Adipocyte (in vitro differentiated cells): ENCODE measurements at regions not wholly inside any gene's neighbourhood (a gene's known extent, or its start where the extent isn't known, plus 50 kb on each side); places are given as distances from the start of the nearest gene placed in this dataset.
A peak's percentile ranks its signal among the peaks of the same experiment; 100 is the strongest.

Source experiments
- DNase-seq: peaks from one replicate; pipeline ENCODE4 v3.0.0-alpha.2; 2015; ENCODE audit warnings: low read depth
- H3K27me3 ChIP-seq: replicated peaks from 2 replicates; pipeline ENCODE4 v1.7.0; 2013; ENCODE audit warnings: mild to moderate bottlenecking, low read length, moderate library complexity; ENCODE audit not compliant: control insufficient read depth, insufficient read depth
- H3K36me3 ChIP-seq: 2 replicates; pipeline ENCODE4 v1.7.0; 2013; ENCODE audit warnings: low read length, mild to moderate bottlenecking, moderate library complexity; ENCODE audit not compliant: control insufficient read depth, insufficient read depth, severe bottlenecking
- H3K4me1 ChIP-seq: 2 replicates; pipeline ENCODE4 v1.7.0; 2013; ENCODE audit warnings: mild to moderate bottlenecking, low read length, moderate library complexity; ENCODE audit not compliant: control insufficient read depth, insufficient read depth
- H3K4me3 ChIP-seq: 2 replicates; pipeline ENCODE4 v1.7.0; 2013; ENCODE audit warnings: mild to moderate bottlenecking, low read length, moderate library complexity
- H3K9ac ChIP-seq: 2 replicates; pipeline ENCODE4 v1.7.0; 2013; ENCODE audit warnings: mild to moderate bottlenecking, low read length, moderate library complexity
- H3K9me3 ChIP-seq: 2 replicates; pipeline ENCODE4 v1.7.0; 2013; ENCODE audit warnings: mild to moderate bottlenecking, low read length, moderate library complexity; ENCODE audit not compliant: control insufficient read depth

DNA sequence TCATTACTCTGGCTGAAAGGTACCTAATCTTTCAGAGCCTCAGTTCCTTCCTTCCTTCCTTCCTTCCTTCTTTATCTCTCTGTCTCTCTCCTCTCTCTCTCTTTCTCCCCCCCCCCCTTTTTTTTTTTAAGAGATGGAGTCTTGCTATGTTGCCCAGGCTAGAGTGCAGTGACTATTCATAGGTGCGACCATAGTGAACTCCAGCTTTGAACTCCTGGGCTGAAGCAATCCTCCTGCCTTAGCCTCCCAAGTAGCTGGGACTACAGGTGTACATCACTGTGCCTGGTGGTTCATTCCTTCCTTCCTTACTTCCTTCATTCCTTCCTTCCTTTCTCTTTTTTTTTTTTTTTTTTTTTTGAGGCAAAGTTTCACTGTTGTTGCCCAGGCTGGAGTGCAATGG is 64.3 kb upstream of the MAP4K3 start:
- H3K4me1 ChIP-seq = peaks cover 62% of the 10 kb centered on the region
- no peak for DNase-seq

DNA sequence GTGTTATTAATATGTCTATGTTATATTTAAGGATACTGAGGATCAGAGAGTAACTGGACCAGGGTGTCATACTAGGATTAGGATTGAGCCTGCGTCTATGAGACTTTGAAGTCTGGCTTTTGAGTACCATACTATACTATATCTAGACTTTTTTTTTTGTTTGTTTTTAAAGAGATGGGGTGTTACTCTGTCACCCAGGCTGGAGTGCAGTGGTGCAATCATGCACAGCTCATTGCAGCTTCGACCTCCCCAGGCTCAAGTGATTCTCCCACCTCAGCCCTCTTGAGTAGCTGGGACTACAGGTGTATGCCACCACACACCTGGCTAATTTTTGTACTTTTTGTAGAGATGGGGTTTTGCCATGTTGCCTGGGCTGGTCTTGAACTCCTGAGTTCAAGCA is 66.2 kb upstream of the MAP4K3 start:
- DNase-seq = no peak
- H3K36me3 ChIP-seq = no peaks in the 10 kb centered on the region
- no peak overlapping the region for H3K4me3 ChIP-seq
- H3K9me3 ChIP-seq = no peaks in the 10 kb centered on the region
- H3K4me1 ChIP-seq = peaks cover 63% of the 10 kb centered on the region
- no peaks in the 10 kb centered on the region for H3K27me3 ChIP-seq
- H3K9ac ChIP-seq = no peak overlapping the region

More for the DNA sequence above, 64.3 kb upstream of the MAP4K3 start:
- no peaks in the 10 kb centered on the region for H3K9me3 ChIP-seq
- no peaks in the 10 kb centered on the region for H3K36me3 ChIP-seq
- no peak overlapping the region for H3K9ac ChIP-seq
- no peaks in the 10 kb centered on the region for H3K27me3 ChIP-seq
- no peak overlapping the region for H3K4me3 ChIP-seq

DNA sequence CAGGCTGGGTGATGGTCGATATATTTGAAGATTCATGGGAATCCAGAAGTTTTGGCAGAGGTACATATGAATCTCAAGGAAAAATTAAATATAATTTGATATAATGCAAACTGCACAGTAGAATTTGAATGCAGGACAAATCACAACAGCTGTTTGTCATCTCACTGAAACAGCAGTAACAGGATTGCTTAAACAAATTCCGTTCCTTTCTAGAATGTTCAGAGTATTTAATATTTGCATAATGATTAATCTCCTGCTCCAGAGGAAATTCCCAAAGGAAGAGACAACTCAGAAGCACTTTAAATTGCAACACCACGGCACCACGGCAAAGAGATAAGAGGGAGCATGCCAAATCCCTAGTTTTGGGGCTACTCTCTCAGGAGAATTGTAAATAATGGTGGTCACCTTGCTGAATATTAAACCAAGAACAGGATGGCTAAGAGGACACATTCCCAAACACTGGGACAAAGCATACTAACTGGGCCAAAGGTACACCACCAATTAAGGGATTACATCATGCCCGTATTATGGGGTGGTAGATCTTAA is 67.8 kb upstream of the MAP4K3 start:
- Histone ChIP-seq H3K27me3 (no peaks in the 10 kb centered on the region), H3K9ac (peak overlapping the region; percentile 65), H3K4me1 (peaks cover 56% of the 10 kb centered on the region), H3K4me3 (peak overlapping the region; percentile 48), H3K9me3 (no peaks in the 10 kb centered on the region), H3K36me3 (no peaks in the 10 kb centered on the region)
- peak; percentile 82 for DNase-seq

DNA sequence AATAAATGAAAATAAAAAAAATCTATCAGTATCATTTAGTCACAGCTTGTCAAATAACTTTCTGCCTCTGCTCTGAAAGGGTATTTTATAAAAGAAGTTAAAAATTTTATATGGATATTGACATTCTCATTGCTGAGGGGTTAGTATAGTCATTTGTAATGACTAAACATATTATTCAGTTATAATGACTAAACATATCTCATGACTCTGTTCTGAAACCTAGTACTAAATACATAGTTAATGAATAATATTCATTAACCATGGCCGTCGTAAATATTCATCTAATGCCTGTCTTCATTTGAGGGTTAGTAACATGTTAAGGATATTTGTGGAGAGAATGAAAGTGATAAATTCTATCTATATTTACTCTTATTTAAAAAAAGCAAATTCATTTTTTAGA is 69.1 kb upstream of the MAP4K3 start:
- no peaks in the 10 kb centered on the region for H3K9me3 ChIP-seq
- no peaks in the 10 kb centered on the region for H3K27me3 ChIP-seq
- peak overlapping the region; percentile 15 for H3K9ac ChIP-seq
- DNase-seq = no peak
- H3K36me3 ChIP-seq = no peaks in the 10 kb centered on the region
- peaks cover 53% of the 10 kb centered on the region for H3K4me1 ChIP-seq
- H3K4me3 ChIP-seq = no peak overlapping the region

DNA sequence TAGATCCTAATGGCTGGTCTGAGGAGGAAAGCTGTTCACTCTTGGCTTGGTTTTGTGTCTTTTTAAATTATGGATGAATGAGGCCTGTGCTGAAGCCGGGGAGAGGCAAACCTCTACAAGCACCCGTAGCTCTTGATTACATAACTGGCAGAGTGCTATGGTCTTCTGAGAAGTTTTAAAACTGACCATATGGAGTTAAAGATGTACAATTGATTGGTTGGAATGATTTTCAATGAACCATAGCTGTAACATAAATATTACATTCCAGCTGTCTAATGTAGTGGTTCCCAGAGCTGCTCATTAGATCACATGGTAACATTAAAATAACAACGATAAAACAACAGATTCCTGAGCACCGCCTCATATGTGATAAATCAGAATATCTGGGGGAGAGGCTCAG is 71.1 kb upstream of the MAP4K3 start:
- Histone ChIP-seq H3K9me3 (no peaks in the 10 kb centered on the region), H3K9ac (no peak overlapping the region), H3K4me3 (no peak overlapping the region), H3K36me3 (no peaks in the 10 kb centered on the region), H3K27me3 (no peaks in the 10 kb centered on the region), H3K4me1 (peaks cover 67% of the 10 kb centered on the region)
- DNase-seq = peak; percentile 83

DNA sequence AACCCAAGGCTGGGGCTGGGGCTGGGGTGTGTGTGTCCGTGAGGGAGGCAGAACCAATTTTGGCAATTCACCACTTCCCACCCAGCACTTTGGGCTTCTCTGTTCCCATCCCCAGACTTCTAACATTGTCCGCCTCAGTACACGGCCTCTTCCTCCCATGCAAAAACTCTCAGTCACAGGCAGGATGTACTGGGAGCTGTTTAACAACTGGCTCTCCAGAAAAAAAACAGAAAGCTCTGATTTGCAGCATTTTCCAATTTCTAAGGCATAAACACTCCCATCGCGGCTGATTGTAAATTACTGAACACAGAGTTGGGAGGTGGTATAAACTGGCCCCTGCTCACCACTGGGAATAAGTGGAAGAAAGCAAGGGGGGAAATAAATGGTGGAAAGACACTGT is 73.1 kb upstream of the MAP4K3 start:
- Histone ChIP-seq H3K36me3 (no peaks in the 10 kb centered on the region), H3K4me3 (no peak overlapping the region), H3K4me1 (peaks cover 64% of the 10 kb centered on the region), H3K9ac (no peak overlapping the region), H3K27me3 (no peaks in the 10 kb centered on the region), H3K9me3 (no peaks in the 10 kb centered on the region)
- no peak for DNase-seq

DNA sequence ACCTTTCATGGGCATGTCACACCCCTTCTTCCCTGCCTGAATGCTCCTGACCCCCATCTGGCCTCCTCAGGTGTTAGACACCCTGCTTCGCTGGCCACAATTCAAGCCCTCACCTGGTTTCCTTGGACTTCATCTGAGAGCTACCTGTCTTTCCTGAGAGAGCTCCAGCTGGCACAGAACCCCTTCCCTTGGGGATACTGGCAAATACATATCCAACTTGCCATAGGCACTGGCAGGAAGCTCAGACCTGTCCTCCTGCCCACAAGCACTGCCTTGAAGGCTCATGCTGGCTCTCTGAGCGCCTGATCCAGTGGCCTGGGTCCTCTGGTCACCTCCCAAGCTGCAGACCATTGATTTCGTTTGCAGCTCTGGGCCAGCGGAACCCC is 74.1 kb upstream of the MAP4K3 start:
- H3K36me3 ChIP-seq = no peaks in the 10 kb centered on the region
- no peak for DNase-seq
- H3K4me3 ChIP-seq = no peak overlapping the region
- H3K4me1 ChIP-seq = peaks cover 53% of the 10 kb centered on the region
- no peaks in the 10 kb centered on the region for H3K27me3 ChIP-seq
- no peaks in the 10 kb centered on the region for H3K9me3 ChIP-seq
- H3K9ac ChIP-seq = no peak overlapping the region

DNA sequence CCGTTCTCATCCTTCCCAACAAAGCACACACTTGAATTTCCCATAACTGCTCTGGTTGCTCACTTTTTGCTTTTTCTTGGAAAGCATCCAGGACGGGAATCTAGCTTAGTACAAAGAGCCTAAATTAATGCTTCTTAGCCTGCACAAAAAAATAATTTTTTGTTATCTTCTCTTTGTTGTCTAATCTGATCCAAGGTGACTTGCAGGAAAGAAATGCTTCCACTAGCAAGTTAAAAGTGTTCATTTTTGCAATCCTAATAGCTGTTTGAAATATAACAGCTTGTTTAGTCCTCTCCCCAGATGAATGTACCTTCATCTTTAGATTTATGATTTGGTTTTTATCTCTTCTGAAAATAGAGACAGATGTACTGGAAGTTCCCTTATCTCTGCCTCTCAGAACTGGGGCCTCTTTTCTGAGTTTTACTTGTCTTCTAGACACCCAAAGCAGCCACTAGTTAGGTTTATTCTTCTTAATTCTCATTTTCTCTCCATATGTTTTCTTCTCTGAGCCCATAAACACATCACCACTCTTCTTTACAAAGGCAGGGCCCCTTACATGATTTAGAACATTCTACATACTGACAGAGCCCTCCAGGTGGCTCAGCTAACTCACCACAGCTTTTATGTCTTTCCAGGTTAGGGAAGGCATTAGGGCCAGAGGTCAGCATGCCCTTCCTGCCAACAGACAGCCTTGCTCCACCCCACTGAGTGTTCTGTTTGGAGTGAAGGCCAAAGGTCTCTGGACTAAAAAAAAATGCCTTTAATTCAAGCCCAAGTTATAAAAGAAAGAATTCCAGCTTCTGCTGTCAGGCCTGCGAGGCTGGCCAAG is 74.7 kb upstream of the MAP4K3 start:
- Histone ChIP-seq H3K4me3 (no peak overlapping the region), H3K36me3 (no peaks in the 10 kb centered on the region), H3K4me1 (peaks cover 53% of the 10 kb centered on the region), H3K9me3 (no peaks in the 10 kb centered on the region), H3K9ac (peak overlapping the region; percentile 48), H3K27me3 (no peaks in the 10 kb centered on the region)
- DNase-seq = no peak

DNA sequence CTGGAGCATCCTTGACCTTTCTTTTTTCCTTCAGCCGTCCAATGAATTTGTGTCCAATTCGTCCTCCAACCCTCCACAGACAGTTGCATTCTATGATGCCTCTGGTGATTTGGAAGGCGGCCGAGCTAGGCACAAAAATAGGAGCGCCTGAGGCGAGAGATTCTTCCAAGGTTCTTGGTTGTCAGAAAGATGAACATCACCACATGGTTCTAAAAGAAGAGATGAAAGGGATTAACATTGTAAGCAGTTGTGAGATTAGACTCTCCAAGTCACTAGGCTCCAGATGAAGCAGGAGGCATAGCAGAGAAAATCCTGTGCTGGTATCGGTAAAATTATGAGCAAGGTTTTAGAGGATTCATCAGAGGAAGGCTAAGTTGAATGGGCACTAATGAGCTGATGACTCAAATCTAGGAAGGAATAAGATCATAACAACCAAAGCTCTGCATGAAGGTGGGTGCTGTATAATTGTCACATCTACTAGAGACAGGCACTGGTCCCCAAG is 75.4 kb upstream of the MAP4K3 start:
- DNase-seq = no peak
- no peaks in the 10 kb centered on the region for H3K27me3 ChIP-seq
- no peaks in the 10 kb centered on the region for H3K36me3 ChIP-seq
- H3K4me1 ChIP-seq = peaks cover 58% of the 10 kb centered on the region
- peak overlapping the region; percentile 48 for H3K9ac ChIP-seq
- peak overlapping the region; percentile 23 for H3K4me3 ChIP-seq
- no peaks in the 10 kb centered on the region for H3K9me3 ChIP-seq

DNA sequence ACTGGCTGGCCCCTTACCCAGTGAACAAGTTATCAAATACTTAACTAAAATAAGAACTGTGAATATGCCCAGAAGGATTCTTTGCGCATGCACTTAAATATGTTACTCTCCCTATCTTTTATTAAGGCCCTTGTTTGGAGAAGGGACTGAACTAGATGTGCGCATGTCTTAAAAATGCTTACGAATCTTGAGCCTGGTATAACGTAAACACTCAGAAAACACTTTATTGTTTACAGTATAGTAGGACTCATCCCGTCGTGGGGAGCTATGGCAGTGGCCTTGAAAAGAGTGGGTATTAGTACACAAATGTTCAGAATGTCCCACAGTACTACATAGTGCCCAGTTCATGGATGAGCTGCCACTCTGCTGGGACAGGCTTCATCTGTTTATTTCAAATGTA is 75.9 kb upstream of the MAP4K3 start:
- Histone ChIP-seq H3K4me1 (peaks cover 57% of the 10 kb centered on the region), H3K9me3 (no peaks in the 10 kb centered on the region), H3K27me3 (no peaks in the 10 kb centered on the region), H3K9ac (peak overlapping the region; percentile 48), H3K4me3 (peak overlapping the region; percentile 23), H3K36me3 (no peaks in the 10 kb centered on the region)
- DNase-seq = no peak

DNA sequence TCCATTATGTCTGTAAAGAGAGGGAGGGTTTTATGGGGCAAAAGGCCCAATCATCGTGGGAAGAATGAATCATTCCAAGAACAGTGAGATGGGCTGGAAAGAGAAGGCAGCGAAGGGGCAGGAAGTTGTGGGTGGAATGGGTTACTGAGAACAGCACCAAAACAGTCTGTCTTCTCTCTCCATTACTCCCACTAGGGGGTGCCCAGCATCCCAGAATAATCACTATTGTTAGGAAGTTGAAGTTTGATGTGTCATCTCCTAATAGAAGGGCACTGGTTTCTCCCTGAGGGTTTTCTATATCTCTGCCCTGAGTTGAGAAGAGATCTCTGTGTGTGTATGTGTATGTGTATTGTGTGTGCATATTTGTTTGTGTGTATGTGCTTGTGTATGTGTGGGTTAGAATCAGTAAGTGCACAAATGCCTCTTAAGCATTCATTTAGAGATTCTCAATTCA is 76.6 kb upstream of the MAP4K3 start:
- H3K9me3 ChIP-seq = no peaks in the 10 kb centered on the region
- H3K4me1 ChIP-seq = peaks cover 50% of the 10 kb centered on the region
- DNase-seq = peak; percentile 91

More for the DNA sequence above, 76.6 kb upstream of the MAP4K3 start:
- H3K27me3 ChIP-seq = no peaks in the 10 kb centered on the region
- H3K4me3 ChIP-seq = no peak overlapping the region
- no peaks in the 10 kb centered on the region for H3K36me3 ChIP-seq
- peak overlapping the region; percentile 48 for H3K9ac ChIP-seq
